Naive B cell (primary cell): ENCODE measurements at regions not wholly inside any gene's neighbourhood (a gene's known extent, or its start where the extent isn't known, plus 50 kb on each side); places are given as distances from the start of the nearest gene placed in this dataset.

Source experiments
- ATAC-seq, 2 donors: fragments of 150-1000 bp; cut with Tn5 transposase; 2 replicates each; pipeline ENCODE4 v1.10.0; 2021; ENCODE audit warnings: low read depth in 2 of 2, mild to moderate bottlenecking in 2 of 2, moderate library complexity in 2 of 2
- DNase-seq: peaks from one replicate; pipeline ENCODE4 v3.0.0; 2022
- H3K27ac Mint-ChIP-seq, 6 donors: one replicate each; pipeline ENCODE4 v1.8.0; 2020 to 2022; ENCODE audit warnings: mild to moderate bottlenecking in 6 of 6, mixed read lengths in 6 of 6, moderate library complexity in 5 of 6, inconsistent platforms in 2 of 6
- H3K27me3 Mint-ChIP-seq, 3 donors: one replicate each; pipeline ENCODE4 v1.8.0; 2021 to 2022; ENCODE audit warnings: mixed read lengths in 3 of 3, mild to moderate bottlenecking in 1 of 3
- H3K36me3 Mint-ChIP-seq, 2 donors: one replicate each; pipeline ENCODE4 v1.8.0; 2020 to 2022; ENCODE audit warnings: mixed read lengths in 2 of 2, inconsistent platforms in 1 of 2, mild to moderate bottlenecking in 1 of 2
- H3K4me1 Mint-ChIP-seq, 3 donors: one replicate each; pipeline ENCODE4 v1.8.0; 2020 to 2022; ENCODE audit warnings: mixed read lengths in 3 of 3, inconsistent platforms in 1 of 3, mild to moderate bottlenecking in 1 of 3, moderate library complexity in 1 of 3
- H3K4me3 Mint-ChIP-seq, 8 donors: one replicate each; pipeline ENCODE4 v1.8.0; 2020 to 2022; ENCODE audit warnings: mild to moderate bottlenecking in 8 of 8, mixed read lengths in 8 of 8, moderate library complexity in 8 of 8, inconsistent platforms in 2 of 8
- H3K9me3 Mint-ChIP-seq, 7 donors: one replicate each; pipeline ENCODE4 v1.8.0; 2020 to 2022; ENCODE audit warnings: mixed read lengths in 7 of 7, mild to moderate bottlenecking in 5 of 7, inconsistent platforms in 2 of 7, moderate library complexity in 1 of 7

DNA sequence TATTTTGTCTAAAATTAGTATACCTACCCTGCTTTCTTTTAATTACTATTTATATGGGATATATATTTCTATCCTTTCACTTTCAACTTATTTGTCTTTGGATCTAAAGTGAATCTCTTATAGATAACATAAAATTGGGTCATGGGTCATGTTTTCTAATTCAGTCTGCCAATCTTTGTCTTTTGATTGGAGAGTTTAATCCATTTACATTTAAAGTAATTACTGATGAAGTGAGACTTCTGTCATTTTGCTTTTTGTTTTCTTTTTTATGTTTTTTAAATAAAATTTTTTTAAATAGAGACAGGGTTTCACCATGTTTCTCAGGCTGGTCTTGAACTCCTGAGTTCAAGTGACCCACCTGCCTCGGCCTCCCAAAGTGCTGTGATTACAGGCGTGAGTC, 50.5 kb upstream of the PRDM1 start:
- Mint-ChIP-seq H3K4me3 (no peak overlapping the region), H3K27ac (no peak overlapping the region)
- ATAC-seq: no peak

DNA sequence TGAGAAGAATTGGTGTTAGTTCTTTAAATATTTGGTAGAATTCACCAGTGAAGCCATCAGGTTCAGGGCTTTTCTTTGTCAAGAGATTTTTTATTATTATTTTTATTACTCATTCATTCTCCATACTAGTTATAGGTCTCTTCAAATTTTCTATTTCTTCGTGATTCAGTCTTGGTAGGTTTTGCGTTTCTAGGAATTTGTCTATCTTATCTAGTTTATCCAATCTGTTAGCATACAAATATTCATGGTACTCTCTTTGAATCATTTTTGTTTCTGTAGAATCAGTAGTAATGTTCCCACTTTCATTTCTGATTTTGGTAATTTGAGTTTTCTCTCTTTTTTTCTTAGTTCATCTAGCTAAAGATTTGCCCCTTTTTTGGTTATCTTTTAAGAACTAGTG, 52.3 kb upstream of the PRDM1 start:
- Mint-ChIP-seq H3K9me3 (peaks cover 10 to 25% (median 16%) of the 10 kb centered on the region in 7 donors), H3K4me3 (no peak overlapping the region), H3K27me3 (peaks cover 6 to 22% (median 13%) of the 10 kb centered on the region in 3 donors), H3K27ac (no peak overlapping the region), H3K36me3 (peaks cover 11 to 26% of the 10 kb centered on the region in 2 donors), H3K4me1 (no peaks in the 10 kb centered on the region)
- DNase-seq (no peak), ATAC-seq (no peak)

More for the DNA sequence above, 50.5 kb upstream of the PRDM1 start:
- Mint-ChIP-seq H3K4me1 (no peaks in the 10 kb centered on the region), H3K36me3 (peaks cover 11 to 26% of the 10 kb centered on the region in 2 donors), H3K9me3 (peaks cover 10 to 25% (median 16%) of the 10 kb centered on the region in 7 donors), H3K27me3 (peaks cover 6 to 22% (median 13%) of the 10 kb centered on the region in 3 donors)
- no peak for DNase-seq

DNA sequence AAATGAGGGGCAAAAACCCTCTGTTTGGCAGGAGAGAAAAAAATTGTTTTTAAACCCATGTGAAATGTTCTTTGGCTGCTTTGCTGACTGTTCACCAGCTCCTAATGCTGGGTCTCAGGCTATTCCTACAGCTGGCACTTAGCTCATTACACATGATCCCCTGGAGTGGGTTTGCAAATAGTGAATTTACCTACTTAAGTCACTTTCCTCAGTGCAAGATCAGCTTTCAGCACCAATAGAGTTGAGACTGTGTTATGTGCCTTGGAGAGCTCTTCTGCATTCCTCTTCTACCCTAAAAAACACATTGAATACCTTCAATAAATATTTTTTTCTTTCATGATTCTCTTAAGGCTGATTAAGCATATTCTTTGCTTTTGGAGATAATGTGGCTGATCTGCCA, 58.4 kb upstream of the PRDM1 start:
- no peaks in the 10 kb centered on the region for H3K9me3 Mint-ChIP-seq
- H3K27ac Mint-ChIP-seq: peak overlapping the region in 1 of 6 donors; percentile 16
- no peak for ATAC-seq
- no peak overlapping the region for H3K4me3 Mint-ChIP-seq
- DNase-seq: no peak
- peaks cover 11 to 28% (median 21%) of the 10 kb centered on the region in 3 donors for H3K27me3 Mint-ChIP-seq
- peaks cover 0 to 7% (median 6%) of the 10 kb centered on the region in 3 donors for H3K4me1 Mint-ChIP-seq
- no peaks in the 10 kb centered on the region for H3K36me3 Mint-ChIP-seq

DNA sequence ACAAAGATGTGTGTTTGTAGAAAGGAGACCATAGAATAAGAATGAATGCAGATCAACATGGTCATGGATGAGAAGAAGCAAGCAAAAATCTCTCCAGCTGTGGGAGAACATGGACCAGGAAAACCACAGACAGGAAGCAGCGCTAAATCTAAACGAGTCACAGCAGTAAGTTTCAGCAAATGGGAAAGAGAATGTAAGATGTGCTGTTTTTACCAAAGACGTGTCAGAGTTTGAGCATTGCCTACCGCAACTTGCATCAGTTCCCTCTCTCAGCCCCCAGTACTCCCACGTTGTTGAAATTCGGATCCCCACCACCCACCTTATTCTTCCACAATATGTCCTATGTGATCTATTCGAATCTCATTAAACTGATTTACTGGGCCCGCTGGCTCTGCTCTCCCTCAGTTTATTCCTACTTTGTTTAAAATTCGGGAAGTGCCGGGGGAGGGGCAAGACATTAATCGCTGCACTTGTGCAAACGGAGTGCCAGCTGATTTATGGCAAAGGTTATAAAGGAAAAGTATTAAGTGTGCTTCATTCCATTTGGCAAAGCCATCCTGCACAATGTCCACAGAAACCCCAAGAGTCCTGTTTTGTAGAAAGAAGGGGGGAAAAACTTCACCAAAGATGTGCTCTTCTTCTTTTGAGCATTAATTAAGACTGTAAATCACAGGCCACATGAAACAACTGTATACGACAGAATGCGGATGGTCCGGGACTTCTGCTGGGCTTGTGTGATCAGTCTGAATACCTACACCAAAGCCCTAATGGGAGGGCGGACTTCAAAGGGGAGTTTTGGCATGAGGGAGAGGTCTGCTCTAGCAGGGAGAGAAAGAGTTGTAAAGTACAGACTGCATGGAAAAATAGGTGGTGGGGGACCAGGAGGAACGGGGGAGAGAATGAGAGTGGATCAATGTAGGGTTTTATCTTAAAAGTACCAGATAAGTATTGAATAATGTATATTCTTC, 59.1 kb upstream of the PRDM1 start:
- Mint-ChIP-seq H3K4me3 (peak overlapping the region in 3 of 8 donors; percentile 9 to 53 (median 17)), H3K36me3 (no peaks in the 10 kb centered on the region), H3K27me3 (peaks cover 12 to 30% (median 24%) of the 10 kb centered on the region in 3 donors), H3K9me3 (no peaks in the 10 kb centered on the region), H3K4me1 (peaks cover 0 to 7% (median 6%) of the 10 kb centered on the region in 3 donors), H3K27ac (no peak overlapping the region)
- DNase-seq (no peak), ATAC-seq (no peak)

DNA sequence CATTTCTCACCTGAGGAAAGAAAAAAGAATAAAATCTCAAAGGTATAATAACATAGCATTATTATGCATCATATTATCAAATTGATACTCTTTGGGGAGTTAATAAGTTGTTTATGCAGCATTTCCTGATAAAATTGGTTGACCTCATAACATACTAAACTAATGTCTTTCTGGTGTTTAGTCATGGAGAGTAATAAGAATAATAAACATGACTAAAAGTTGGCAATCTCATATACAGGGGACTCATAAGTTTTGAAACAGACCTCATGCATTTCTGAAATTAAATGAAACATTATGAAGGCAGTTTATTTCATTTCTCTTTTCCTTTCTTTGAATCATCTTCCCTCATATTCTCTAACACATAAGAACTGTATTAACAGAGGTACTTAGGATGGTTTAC, 60.5 kb upstream of the PRDM1 start:
- DNase-seq (no peak), ATAC-seq (no peak)
- H3K27ac Mint-ChIP-seq: no peak overlapping the region
- H3K9me3 Mint-ChIP-seq: no peaks in the 10 kb centered on the region
- no peaks in the 10 kb centered on the region for H3K36me3 Mint-ChIP-seq
- peaks cover 0 to 7% (median 6%) of the 10 kb centered on the region in 3 donors for H3K4me1 Mint-ChIP-seq
- no peak overlapping the region for H3K4me3 Mint-ChIP-seq
- H3K27me3 Mint-ChIP-seq: peaks cover 12 to 24% (median 24%) of the 10 kb centered on the region in 3 donors

DNA sequence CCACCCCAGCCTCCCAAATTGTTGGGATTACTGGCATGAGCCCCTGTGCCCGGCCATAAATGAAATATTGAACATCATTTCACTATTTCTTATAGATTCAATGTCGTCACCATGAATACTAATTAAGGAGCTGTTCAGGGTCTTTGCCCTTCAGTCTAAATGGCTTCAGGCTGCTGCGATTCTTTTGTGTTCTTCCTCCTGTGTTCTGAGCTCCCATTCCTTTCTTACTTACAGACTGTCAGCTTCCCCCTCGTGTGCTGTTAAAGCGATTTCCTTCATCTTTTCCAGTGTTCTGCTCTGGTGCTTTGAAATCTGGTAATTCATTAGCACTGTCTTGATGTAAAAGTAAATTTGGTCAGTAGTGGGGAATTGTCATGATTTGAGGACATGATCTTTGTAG, 63.3 kb upstream of the PRDM1 start:
- H3K9me3 Mint-ChIP-seq: no peaks in the 10 kb centered on the region
- DNase-seq: no peak
- H3K4me1 Mint-ChIP-seq: peaks cover 0 to 7% (median 6%) of the 10 kb centered on the region in 3 donors
- no peak overlapping the region for H3K4me3 Mint-ChIP-seq
- H3K27me3 Mint-ChIP-seq: peaks cover 15 to 24% (median 20%) of the 10 kb centered on the region in 3 donors
- no peaks in the 10 kb centered on the region for H3K36me3 Mint-ChIP-seq
- no peak for ATAC-seq
- H3K27ac Mint-ChIP-seq: no peak overlapping the region

DNA sequence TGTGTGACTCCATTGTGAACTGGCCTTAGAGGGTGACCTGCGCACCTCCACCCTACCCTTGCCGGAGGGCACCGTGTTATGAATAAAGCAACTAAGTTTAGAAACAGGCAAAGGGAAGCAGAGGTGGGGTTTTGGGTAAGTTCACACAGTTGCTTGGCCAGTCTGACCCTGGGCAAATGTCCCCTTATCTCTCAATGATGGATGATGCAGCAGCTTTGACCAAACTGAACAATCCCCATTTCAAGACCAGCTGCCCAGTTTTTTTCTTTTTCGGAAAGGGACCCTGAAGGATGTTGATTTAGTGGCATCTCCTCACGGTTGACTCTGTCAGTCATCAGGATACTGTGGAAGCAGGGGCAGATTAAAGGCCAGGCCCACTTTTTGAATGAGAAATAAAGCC, 68.7 kb upstream of the PRDM1 start:
- H3K4me3 Mint-ChIP-seq: no peak overlapping the region
- H3K36me3 Mint-ChIP-seq: no peaks in the 10 kb centered on the region
- H3K4me1 Mint-ChIP-seq: no peaks in the 10 kb centered on the region
- H3K27me3 Mint-ChIP-seq: peaks cover 7 to 14% (median 13%) of the 10 kb centered on the region in 3 donors
- DNase-seq (no peak), ATAC-seq (no peak)
- no peaks in the 10 kb centered on the region for H3K9me3 Mint-ChIP-seq
- no peak overlapping the region for H3K27ac Mint-ChIP-seq

DNA sequence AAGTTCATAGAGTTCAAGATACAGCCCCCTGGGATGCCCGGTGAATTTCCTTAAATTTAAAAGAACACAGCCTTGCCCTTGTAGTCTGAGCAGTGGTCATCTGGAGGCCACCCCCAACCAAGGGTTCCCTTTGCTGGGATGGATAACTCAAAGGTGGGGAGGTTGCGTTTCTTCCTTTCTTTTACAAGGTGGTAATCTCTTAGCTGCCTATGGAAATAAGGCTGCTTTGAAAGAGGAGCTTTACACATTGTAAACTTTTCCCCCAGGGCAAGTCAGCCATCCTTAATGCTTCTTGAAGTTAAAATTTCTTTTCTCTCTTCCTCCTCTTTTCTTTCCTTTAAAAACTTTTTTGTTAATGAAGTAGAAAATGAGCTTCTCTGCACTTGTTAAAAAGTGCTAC, 71.2 kb upstream of the PRDM1 start:
- no peak for ATAC-seq
- Mint-ChIP-seq H3K4me3 (no peak overlapping the region), H3K27me3 (peaks cover 9 to 14% (median 12%) of the 10 kb centered on the region in 3 donors), H3K27ac (no peak overlapping the region), H3K9me3 (peaks cover 0 to 3% (median 0%) of the 10 kb centered on the region in 7 donors), H3K36me3 (no peaks in the 10 kb centered on the region), H3K4me1 (no peaks in the 10 kb centered on the region)
- DNase-seq: no peak

DNA sequence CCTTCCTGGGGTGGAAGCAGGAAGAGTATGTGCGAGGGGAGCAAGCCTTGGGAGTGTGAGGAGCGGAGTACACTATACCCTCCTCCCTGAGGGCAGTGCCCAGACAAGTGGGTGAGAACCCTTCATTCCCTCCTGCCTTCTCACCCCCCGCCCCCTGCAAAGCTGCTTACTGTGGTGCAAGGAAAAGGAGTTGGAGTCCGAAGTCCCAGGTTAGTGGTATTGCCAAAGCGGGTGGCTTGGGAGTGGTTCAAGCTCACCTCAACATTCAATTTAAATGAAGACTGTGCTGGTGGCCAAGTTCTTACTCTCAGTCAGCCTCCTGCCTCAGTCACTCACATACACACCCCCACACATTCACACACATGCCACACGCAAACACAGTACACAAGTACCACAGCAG, 74.7 kb upstream of the PRDM1 start:
- ATAC-seq (no peak), DNase-seq (no peak)
- Mint-ChIP-seq H3K4me3 (no peak overlapping the region), H3K36me3 (peaks cover 0 to 5% of the 10 kb centered on the region in 2 donors), H3K4me1 (no peaks in the 10 kb centered on the region), H3K27ac (peak overlapping the region in 1 of 6 donors; percentile 68), H3K27me3 (peaks cover 6 to 32% (median 30%) of the 10 kb centered on the region in 3 donors), H3K9me3 (peaks cover 0 to 3% (median 0%) of the 10 kb centered on the region in 7 donors)

DNA sequence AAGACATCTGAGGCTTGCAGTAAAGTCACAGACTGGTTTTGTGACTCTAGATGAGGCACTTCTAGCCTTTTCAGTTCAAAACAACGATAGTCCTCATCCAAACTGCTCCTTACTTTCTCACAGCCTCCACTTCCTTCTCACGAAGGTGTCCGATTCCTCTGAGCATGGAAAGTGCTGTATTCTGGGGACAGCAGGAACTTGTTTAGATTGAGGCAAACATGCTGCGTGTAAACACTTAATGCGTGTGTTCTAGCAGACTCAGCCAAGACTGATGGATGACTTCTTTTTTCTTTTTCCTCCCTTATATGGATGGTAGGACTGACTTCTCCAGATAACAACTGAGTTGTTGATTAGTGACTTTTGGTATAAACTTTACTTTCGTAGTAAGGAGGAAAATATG, 80.2 kb upstream of the PRDM1 start:
- Mint-ChIP-seq H3K27me3 (peaks cover 31 to 64% (median 57%) of the 10 kb centered on the region in 3 donors), H3K4me1 (no peaks in the 10 kb centered on the region), H3K27ac (no peak overlapping the region), H3K4me3 (no peak overlapping the region), H3K9me3 (no peaks in the 10 kb centered on the region), H3K36me3 (peaks cover 0 to 5% of the 10 kb centered on the region in 2 donors)
- ATAC-seq (no peak), DNase-seq (no peak)

DNA sequence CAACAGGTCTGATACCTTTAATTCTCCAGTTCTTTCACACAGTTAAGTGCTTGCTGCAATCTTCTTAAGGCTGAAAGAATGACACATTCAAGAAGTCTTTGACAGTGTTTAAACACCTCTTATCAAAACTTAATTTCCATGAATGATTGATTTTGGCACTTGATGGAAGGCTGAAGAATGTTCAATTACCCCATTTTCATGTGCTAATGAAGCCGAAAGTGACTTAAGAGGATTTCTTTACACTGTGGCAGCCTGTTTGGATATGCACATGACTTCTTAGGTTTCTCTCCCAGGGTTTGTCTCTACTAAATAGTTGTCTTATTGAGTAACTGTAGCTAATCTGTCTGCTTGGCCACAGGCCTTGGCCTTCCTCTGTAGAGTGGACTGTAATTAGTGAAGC, 81.1 kb upstream of the PRDM1 start:
- DNase-seq (no peak), ATAC-seq (no peak)
- Mint-ChIP-seq H3K4me1 (no peaks in the 10 kb centered on the region), H3K36me3 (peaks cover 0 to 5% of the 10 kb centered on the region in 2 donors), H3K4me3 (no peak overlapping the region), H3K9me3 (no peaks in the 10 kb centered on the region), H3K27ac (peak overlapping the region in 1 of 6 donors; percentile 53), H3K27me3 (peaks cover 33 to 67% (median 59%) of the 10 kb centered on the region in 3 donors)

DNA sequence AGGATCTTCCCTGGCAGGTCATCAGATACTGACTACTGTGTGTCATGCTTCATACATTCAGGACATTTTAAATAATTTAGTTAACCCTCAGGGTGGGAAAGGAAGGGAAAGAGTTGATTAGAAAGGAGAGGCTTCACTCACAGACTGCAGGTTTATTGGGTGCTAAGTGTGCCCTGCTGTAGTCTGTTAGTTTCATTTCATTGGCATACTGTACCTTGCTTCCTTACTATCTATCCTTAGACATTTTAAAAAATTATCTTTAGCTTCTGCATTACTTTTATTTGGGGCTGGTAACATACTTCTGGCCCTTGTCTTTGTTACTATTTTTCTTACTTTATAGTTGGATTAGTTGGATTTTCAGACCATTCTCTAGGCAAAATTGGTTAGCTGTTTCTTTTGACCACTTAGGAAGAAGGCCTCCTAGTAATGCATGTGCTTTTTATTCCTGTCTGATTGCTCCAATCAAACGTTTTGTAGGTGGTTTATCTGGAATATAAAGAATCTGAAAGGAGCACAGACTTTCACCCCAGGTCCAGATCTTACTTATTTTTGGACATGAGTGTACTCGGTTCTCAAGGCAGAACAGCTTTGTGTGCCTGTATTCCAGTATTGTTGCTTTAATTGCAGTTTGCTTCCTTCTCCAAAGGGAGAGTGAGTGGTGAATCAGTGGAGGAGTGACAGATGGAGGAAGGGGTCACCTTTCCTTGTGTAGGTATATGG, 82.7 kb upstream of the PRDM1 start:
- DNase-seq (no peak), ATAC-seq (no peak)
- Mint-ChIP-seq H3K4me3 (no peak overlapping the region), H3K36me3 (peaks cover 0 to 5% of the 10 kb centered on the region in 2 donors), H3K4me1 (no peaks in the 10 kb centered on the region), H3K27me3 (peaks cover 38 to 60% (median 57%) of the 10 kb centered on the region in 3 donors), H3K9me3 (no peaks in the 10 kb centered on the region), H3K27ac (no peak overlapping the region)

DNA sequence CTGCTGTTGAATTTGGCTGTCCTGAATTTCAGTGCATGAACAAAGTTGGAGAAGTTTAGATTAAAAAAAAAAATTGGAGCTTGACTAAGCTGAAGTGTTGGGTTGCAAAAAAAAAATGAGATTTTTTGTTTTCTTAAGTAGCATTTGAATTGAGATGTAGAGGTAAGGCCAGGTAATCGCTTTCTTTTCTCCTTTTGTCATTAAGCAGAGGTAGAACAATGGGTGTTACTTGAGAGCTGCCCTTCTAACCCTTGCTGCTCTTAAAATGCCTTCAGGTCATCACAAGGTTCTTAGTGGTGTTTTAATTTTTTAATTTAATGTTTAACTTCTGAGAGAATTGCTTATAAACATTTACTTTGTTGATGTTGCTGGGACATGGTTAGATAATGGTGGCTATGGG, 84.1 kb upstream of the PRDM1 start:
- Mint-ChIP-seq H3K36me3 (peaks cover 0 to 5% of the 10 kb centered on the region in 2 donors), H3K27ac (no peak overlapping the region), H3K4me1 (no peaks in the 10 kb centered on the region), H3K4me3 (no peak overlapping the region), H3K9me3 (no peaks in the 10 kb centered on the region), H3K27me3 (peaks cover 47 to 58% (median 48%) of the 10 kb centered on the region in 3 donors)
- DNase-seq: no peak
- no peak for ATAC-seq
